HG03196 (cell line): ENCODE measurements at regions not wholly inside any gene's neighbourhood (a gene's known extent, or its start where the extent isn't known, plus 50 kb on each side); places are given as distances from the start of the nearest gene placed in this dataset.

Source experiments
- ATAC-seq: cut with Tn5 transposase; IDR thresholded peaks from one replicate; pipeline ENCODE4 v1.9.1; 2021; ENCODE audit not compliant: unreplicated experiment

DNA sequence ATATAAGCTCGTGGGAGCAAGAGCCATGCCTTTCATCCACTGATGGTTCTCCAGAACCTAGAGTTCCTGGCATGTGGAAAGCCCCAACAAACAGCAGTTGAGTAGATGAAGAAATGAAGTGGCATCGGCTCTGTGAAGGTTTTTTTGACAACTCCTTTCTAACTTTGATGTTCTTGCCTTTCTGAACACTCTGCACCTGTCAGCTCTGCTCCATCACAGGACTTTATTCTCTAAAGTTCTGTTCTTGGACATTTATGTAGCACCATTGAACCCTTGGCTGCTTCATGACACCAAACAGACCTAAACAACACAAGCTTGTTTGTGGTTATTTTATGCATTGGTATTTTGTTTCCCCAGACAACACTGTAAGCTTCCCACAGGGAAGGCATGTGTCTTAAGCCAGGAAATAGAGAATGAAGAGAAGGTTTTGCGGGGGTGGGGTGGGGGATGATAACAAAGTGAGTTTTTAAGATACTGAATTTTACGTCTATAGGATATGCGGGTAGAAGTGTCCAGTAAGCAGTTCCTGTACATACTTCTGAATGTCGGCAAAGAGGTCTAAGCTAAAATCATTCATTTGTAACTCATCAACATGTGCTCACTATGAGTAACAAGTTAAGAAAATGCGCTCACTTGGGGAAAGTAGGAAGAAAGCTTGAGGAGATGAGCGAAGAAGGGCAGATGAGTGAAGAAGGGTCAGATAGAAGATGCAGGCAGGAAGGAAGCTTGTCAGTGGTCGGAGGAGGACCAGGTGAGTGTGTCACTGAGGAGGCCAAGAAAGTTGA is 146.0 kb upstream of the PLEKHG7 start:
- no peak for ATAC-seq

DNA sequence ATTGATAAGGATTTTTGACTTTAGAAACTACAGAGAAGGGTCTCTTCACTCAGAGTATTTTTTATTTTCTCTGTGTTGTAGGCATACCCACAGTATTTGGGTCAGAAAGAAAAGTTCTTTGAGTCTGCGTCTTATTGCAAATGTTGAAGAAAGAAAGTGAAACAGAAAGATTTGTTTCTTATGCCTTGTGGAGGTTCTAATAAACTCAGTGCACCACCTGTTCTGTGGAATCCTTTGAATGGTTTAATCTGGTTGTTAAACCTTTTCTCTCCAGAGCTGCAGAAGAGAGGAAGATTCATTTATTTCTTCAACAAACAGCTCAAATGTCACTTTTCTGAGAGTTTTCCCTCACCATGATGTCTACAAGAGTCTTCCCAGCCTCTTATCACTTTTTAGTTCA is 146.6 kb upstream of the PLEKHG7 start:
- peak; percentile 24 for ATAC-seq

DNA sequence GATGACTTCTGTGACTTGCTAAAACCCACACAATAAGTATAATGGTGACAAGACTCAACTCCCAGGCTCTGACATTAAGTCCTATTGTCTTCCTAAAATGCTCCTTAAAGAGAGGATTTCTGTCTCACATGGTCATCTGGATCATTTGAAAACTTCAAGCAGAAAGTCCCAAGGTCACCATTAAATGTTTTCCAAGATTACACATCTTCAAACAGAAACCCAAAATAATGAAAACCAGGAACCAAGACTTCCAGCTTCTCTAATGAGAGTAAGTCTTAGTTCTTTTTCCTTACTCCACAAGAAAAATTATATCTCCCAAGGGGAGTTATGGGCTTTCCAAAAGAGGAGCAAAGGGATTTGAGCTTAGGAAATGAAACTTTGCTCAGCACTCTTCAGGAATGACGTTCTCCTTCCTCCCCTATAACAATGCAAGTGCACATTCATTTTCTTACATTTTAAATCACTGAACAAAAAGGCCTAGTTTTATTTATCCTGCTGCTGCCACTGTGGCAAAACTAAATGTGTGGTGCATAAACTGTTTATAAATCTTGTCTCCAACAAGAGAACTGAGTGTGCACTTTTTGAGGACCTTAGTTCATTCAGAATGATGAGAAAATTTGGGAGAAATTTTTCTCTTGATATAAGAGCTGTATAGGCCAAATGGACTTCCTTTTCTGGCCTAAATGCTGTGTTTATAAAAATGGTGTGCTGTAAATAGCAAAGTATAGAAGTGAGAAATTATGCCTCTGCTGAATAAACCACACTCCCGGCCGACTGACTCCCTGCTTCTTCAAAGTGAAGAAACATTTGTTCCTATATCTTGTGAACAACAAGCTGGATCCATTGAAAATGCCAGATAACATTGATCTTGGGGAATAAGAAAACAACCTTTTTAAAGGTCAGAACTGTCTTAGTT is 148.4 kb upstream of the PLEKHG7 start:
- no peak for ATAC-seq

DNA sequence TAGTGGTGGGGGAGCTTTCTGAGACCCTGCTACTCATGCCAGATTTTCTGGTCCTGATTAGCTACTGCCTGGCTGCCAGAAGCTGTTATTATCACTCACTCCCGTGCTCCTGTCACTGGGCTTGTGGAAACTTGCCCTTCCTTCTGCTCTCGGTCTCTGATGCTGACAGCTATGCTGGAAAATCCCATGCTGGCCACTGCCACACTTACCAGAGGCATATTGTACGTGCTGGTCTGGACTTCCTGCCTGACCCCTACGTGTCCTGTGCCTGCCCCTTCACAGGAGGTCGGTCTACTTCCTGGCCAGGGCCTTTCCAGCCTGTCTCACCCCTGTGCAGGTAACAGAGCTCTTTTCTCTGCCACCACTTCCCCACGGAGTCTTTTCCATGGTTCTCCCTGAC is 149.4 kb upstream of the PLEKHG7 start:
- no peak for ATAC-seq

DNA sequence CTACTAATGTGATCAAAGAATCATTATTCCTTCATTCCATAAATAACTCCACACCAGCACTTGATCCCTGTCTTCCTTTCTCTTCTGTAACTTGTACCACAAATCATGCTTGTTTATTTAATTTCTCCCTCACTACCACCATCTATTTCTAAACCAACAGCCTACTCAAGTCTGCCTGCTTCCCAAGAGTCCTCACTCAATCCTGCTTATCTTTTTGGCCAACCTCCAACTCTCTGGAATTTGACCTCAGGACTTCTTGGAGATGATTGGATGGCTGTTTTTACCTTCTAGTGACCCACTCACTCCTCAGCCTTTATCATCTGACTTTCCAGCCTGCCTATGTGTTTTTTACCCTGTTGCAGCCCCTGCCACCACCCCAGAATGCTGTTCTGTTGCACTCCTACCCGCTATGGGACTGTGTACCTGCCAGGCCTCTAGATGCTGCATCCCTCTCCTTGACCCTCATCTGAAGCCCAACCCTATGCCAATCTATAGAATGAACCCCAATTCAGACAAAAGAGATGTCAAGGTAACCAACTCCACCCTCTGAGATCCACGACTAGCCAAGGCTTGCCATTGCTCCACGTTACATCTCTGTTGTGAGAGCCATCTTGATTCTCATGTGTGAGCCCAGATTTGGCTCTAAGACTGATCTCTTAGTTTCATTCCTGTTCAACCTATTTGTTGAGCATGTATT is 150.2 kb upstream of the PLEKHG7 start:
- ATAC-seq = no peak

DNA sequence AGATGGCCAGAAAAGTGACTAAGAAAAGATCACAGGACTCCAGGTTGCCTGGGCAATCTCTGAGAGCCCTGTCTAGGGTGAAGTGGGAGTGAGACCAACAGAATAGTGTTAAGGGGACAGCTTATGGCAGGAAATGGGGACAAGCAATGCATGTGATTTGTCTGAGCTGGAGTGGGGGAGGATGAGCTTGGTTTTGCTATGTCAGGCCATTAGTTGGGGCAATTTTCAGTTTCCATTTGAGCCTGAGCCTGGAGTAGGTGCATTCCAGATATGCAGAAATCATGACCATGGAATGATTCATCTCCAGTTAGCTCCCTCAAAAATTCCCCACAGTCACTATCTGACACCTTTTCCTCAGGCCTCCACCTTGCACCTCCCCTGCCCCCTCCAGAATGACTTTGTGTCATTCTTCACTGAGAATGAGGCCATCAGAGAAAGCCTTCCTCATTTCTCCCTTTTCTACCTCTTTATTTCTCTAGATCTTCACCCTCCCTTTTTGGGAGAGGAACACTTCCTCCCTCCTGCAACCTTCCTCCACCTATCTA is 150.9 kb upstream of the PLEKHG7 start:
- ATAC-seq = peak; percentile 54

DNA sequence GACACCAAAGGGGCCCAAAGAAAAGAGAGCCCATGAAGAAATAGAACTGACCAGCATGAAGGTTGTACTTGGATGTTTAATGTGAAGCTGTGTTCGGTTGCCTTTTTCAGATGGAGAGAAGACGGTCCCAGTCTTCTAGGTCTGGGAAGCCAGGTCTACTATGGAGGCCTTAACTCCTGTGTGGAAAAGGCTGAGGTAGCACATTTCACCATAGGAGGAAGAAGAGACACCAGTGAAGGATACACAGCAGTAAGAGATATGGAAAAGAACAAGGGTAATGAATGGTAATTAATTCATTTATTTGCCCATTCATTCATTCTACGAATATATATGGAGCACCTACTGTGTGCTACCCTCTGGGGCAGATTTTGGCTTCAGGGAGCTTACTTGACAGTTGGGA is 151.6 kb upstream of the PLEKHG7 start:
- no peak for ATAC-seq

DNA sequence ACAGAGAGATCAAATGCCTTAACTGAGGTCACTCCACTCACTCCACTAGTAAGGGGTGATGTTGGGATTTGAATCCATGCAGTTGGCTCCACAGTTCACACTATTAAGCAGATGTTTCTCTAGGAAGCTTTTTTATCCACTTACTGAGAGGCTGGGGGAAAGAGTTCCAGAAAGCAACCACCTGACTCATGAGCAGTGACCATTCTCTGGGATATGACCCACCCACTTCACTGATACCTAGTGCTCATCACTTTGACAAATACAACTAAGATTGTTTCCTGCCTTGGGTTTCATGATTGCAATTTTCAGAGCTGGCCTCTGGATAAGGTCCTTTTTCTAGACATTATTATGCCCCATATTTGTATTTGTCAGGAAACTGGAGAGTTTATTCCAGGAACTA is 152.1 kb upstream of the PLEKHG7 start:
- no peak for ATAC-seq

DNA sequence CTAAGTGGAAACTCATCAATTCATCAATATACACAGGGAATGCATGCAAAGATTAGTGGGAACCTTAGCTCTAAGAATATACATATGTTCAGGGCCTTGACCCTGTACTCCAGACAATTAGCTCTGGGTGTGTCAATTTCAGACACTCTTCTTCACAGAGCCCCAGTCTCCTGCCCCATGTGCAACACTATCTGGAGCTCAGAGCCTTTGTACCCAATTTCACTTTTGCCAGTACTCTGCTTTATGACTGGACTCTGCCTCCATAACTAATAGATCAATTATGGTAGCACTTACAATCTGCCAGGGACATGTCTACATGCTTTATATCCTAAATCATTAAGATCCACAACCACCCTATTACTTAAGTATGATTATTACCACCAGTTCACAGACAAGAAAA is 152.5 kb upstream of the PLEKHG7 start:
- ATAC-seq = no peak

DNA sequence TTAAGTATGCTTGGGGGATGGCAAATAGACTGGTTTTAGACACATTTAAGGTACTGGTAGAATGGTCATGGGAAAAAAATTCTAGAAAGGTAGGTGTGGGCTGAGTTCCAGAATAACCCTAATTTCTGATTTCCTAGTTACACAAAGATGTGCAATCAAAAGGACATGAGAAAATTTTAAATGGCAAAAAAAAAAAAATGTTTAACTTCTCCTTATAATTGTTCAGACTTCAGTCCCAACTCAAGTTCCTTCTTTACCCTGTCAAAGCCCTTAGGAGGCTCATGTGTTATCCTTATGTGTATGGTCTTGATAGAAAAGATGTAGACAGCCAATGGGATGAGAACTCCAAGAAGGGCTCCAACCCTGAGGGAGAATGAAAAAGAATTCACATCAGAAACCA is 153.3 kb upstream of the PLEKHG7 start:
- ATAC-seq = no peak

DNA sequence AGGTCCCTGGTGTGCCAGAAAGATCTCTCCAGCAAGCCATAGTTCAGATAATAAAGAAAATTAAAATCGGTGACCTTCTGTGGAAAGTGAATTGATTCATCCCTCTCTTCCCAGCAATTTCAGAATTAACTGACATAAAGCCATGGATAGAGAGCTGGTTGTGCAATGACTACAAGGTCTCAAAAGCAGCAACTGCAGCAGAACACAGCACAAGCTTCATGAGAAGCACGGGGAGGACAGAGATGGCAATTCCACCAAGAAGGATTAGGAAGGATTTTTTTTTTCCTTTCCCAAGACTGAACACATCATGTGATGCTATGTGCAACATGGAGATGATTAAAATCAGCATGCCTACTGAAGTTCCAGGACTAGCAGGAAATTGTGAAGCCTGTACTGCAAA is 154.9 kb upstream of the PLEKHG7 start:
- no peak for ATAC-seq

DNA sequence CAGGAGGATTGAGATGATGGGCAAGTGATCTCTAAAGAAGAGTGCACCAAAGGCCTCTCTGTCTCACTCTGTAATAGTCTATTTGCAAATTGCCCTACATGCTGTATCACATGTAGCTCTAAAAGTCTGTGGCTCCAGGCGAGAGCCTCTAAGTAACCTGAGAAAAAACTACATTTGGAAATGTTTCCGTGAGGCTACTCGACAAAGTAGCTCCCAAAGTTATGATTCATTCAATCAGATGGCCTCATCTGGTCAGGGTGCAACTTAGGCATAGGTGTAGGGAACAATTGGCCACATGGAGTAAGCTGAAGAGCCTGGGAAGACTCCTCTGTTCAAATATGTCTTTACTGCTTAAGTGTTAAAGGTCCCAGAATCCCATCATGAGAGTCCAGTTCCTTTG is 155.4 kb upstream of the PLEKHG7 start:
- no peak for ATAC-seq

DNA sequence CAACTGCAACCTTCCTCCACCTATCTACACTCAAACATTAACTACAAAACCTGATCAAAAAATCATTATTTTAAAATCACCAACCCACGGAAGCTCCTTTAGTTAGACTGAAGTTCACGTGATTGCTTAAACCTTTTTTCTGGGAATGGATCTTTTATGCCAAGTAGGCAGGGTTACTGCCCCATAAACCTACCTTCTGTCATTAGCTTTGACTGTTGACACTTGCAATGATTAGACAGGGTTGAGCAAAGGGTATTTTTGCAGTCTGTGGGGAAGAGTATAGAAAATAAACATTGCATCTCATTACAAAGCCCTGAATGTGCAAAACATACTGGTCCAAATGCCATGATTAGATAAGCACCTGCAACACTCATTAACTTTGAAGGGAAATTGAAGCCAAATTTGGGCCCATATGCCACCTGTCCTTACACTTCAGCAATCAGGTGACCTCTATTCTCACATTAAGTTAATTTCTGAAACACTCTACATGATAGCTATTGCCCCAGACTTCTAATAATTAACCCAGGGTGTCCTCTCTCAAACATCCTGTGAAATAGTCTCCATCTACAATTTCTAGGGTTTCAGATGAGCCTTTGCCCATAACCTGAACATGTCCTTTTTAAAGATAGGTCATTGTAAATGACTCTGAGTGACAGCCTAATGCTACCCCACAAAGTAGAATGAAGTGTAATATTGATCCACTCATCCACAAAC is 156.0 kb upstream of the PLEKHG7 start:
- peak; percentile 69 for ATAC-seq

DNA sequence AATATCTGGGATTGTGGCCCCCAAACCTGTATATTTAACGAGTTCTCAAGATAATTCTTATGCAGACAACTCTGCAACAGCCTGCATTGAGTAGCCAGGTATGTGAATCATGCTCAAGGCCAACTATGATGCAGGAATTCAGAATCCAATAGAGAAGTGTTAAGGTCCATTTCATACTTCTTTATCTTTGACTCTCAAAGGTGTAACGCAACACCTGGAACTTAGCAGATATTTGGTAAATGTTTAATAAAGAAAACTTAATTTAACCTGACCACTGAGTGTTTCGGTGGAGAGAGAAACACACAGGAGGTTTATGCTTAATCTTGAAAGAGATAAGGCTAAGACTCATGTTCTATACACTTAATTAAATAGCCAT is 156.5 kb upstream of the PLEKHG7 start:
- peak; percentile 22 for ATAC-seq

DNA sequence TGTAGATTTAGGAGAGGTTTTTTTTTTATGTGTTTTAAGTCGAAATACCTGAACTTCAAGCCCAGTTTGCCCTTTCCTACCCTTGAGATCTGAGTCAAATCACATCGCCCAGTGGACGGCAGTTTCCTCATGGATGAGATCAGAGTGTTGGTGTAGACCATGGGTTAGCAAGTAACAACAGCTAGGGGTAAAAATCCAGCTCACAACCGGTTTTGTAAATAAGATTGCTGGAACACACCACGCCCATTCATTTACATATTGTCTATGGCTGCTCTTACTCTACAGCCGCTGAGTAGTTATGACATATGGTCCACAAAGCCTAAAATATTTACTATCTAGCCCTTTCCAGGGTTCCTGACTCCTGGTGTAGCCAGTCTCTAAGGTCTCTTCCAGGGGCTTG is 158.5 kb upstream of the PLEKHG7 start:
- no peak for ATAC-seq

DNA sequence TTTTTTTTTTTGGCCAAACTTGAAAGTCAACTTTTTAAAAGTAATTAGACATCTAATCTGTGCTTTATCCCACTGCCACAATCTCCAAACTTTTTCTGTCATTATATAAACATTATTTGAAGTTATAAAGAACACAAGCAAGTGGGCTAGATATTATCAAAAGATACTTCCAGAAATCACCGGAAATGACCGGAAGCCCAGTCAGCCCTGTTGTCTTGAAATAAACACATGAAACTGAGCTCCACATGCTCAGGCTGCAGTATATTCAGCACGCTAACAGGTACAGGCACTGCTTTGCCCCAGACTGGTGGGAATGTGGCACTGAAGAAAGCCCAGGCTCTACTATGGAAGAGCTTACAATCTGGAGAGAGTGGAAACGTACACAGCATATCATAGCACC is 158.9 kb upstream of the PLEKHG7 start:
- ATAC-seq = no peak

DNA sequence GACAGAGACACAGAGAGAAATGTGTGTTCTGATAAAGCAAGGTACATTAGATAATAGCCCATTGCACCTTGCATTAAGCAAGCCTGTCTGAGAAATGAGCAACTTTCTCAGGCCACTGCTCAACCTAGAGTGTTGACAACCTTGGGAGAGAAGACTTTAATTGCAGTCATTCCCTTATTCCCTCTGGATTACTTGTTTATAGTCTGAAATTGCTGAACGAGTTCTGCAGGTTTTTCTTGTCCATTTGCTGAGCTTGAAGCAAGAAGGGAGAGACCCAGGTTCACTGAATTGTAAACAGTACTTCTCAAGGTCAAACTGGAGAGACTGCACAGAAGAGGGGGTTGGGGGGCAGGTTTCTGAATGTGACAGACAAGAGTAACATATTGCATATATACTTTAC is 159.4 kb upstream of the PLEKHG7 start:
- no peak for ATAC-seq

DNA sequence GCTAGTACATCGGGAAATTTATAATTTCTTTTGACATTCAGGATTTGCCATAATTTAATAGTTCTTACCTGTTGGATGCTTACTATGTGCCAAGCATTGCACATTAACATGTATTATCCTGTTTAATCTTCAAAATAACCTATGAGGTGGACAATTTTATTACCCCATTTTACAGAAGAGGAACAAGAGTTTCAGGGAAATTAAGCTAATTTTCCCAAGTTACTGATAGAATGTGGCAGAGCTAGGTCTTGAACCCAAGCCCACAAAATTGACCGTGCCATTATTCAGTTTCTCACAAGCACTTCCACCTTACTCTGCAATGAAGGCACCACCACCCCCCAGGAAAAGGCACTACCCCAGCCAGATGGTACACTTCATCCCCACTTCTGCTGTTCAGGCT is 161.1 kb upstream of the PLEKHG7 start:
- no peak for ATAC-seq

DNA sequence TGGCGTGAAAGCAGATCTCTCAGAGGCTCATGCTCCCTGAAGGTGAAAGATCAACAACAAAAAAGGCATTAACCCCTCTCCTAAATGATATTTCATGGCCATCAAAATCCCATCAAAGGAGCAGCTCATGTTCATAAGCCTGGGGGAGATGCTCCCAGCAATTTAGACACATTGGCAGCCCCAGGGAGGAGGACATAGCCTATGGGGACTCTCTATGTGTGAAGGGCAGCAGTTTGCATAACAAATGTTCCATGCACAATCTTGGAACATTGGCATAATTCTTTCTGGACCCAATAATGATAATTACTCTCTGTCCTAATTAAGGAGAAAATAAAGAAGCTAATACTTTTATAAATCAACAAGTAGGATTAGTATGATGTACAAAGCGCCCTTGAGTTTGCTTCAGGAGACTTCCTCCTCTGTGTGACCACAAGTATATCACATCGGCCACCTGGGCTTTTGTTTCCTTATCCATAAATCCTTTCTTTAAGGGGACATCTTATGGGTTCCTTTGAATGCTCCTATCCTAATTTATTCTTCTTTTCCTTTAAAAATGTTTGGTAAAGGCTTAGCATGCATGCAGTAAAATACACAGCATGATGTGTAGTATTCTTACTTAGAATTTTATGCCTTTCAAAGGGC is 161.9 kb upstream of the PLEKHG7 start:
- ATAC-seq = no peak
